GM19023 (cell line): ENCODE measurements at regions not wholly inside any gene's neighbourhood (a gene's known extent, or its start where the extent isn't known, plus 50 kb on each side); places are given as distances from the start of the nearest gene placed in this dataset.
"Not testable (repeated sequence)": the region's sequence is repeated elsewhere in the genome, so short reads cannot be mapped to it uniquely, and the experiment has no call there.

Experiments used
- ATAC-seq: cut with Tn5 transposase; IDR thresholded peaks from one replicate; pipeline ENCODE4 v1.9.1; 2021; ENCODE audit warnings: mild to moderate bottlenecking, moderate library complexity; ENCODE audit not compliant: unreplicated experiment

GRCh38 chr9:62655705-62656104, 1465.9 kb downstream of the SPATA31A7 start:
- ATAC-seq = not testable (repeated sequence)

GRCh38 chr9:62662733-62663507, 1473.1 kb downstream of the SPATA31A7 start:
- not testable (repeated sequence) for ATAC-seq

DNA sequence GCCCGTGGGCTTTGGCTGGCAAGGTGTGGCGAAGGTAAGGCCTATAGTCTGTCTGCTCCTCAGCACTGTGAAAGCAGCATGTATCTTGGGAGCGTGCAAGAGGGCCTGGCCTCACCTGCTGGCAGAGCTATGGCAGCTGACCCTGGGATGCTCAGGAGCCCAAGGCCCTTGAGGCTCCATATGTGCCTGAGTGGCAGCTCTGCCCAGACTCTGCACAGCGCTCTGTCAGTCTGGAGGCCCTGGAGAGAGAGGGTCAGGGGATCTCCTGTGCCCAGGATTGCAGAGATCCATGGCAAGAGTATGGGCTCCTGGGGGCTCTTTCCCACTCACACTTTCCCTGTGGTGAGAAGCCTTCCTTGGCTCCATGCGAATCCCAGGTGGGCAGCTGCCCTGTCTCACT, 1473.7 kb downstream of the SPATA31A7 start:
- ATAC-seq = not testable (repeated sequence)

DNA sequence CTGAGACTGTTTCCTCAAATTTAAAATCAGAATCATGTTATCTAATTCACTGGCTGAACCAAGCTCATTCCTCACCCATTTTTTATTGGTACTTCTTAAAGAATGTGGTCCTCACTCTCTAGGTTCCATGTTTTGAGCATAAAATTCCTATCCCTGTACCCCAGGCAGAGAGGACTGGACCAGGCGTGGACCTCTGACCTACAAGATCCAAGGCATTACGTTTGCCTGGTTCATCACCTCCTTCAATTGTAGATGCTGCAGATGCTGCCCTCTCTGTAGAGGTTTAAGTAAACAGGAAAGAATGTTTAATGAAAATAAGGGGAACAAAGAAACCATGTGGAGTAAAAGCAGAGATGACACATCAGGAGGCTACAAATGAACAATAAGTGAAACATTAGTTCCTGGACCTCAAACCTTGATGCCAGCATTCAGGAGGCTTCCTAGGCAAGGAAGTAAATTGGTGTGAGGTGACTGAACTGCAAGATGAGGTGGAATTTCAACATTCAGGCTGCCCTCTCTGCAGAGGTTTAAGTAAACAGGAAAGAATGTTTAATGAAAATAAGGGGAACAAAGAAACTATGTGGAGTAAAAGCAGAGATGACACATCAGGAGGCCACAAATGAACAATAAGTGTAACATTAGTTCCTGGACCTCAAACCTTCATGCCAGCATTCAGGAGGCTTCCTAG, 1477.4 kb downstream of the SPATA31A7 start:
- ATAC-seq = not testable (repeated sequence)

DNA sequence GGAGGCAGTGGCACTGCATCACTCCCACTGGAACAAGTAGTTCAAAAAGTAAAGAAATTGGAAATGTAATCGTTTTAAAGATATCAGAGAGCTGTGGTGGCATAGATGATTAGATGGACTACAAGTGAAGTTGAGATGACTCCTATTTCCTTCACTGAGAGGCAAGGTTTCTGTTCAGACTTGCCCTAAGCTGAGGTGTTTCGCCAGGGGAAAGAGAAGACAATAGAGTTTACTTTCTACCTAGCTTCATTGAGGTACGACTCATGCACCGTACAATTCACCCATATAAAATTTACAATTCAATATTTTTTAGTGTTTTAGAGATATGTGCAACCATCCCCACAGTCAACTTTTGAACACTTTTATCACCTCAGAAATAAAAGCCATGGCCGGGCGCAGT, 1487.2 kb downstream of the SPATA31A7 start:
- not testable (repeated sequence) for ATAC-seq

DNA sequence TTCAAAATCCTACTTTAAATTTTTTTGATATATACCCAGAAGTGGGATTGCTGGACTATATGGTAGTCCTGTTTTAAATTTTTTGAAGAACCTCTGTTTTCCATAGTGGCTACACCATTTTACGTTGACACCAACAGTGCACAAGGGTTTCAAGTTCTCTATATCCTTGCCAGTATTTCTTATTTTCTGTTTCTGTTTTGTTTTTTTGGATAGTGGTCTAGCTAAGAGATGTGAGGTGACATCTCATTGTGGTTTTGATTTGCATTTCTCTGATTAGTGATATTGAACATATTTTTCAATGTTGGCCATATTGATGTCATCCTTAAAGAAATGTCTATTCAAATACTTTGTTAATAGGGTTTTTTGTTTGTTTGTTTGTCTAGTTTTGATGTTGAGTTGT, 1488.5 kb downstream of the SPATA31A7 start:
- ATAC-seq = not testable (repeated sequence)

GRCh38 chr9:62679020-62679419, 1489.2 kb downstream of the SPATA31A7 start:
- not testable (repeated sequence) for ATAC-seq

DNA sequence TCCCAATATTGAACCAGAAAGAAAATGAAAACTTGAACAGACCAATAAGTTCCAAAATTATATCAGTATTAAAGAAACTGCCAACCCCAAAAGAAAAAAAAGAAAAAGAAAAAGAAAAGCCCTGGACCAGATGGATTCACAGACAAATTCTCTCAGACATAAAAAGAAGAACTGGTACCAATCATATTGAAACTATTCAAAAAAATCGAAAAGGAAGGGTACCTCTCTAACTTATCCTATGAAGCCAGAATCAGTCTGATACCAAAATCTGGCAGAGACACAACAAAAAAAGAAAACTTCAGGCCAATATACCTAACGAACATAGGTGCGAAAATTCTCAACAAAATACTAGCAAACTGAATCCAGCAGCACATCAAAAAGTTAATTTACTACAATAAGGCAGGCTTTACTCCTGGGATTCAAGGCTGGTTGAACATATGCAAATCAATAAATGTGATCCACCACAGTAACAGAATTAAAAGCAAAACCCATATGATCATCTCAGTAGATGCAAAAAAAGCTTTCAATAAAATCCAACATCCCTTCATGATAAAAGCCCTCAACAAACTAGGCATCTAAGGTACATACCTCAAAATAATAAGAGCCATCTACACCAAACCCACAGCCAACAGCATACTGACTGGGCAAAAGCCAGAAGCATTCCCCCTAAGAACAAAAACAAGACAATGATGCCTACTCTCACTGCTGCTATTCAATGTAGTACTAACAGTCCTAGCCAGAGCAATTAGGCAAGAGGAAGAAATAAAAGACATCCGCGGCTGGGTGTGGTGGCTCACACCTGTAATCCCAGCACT, 1495.2 kb downstream of the SPATA31A7 start:
- peak; percentile 64 for ATAC-seq

DNA sequence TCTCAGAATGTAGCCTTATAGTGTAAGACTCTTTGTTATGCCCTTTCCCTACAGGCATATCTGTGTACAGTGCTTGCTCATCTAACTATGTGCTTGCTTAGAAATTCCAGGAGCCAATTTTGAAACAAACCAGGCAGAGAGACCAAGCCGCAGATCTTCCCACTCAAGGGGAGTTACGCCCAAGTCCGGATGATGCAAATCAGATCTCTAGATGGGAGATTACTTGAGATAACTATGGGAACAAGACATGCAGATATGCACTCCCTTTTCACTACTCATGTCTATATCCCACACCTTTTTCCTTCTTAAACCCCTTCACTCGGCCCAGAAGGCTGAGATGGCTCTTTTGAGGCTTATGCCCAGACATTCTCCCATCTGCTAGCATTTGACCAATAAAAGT, 1496.5 kb downstream of the SPATA31A7 start:
- not testable (repeated sequence) for ATAC-seq

- ATAC-seq = not testable (repeated sequence)
These were observed 1503.2 kb downstream of the SPATA31A7 start for GRCh38 chr9:62693019-62693418.

- ATAC-seq = not testable (repeated sequence)
These were observed 1521.5 kb downstream of the SPATA31A7 start for GRCh38 chr9:62711317-62711716.

DNA sequence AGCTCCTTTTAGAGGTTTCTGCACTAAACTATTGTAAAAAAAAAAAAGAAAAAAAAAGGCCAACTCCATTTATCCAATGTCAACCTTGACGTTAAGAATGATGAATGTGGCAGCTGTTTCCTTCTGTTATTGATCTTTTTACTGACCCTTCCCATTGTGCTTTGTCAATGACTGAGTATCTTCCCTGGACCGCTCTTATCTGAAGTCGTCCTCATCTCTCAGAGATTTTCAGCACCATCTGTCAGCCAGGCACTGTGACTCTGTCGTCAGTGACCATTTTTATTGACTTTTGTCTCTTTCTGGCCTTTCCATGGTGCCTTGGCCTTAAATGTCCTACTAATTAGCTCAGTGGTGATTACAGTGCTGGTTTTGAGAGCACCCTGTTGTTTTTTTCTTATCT, 1535.7 kb downstream of the SPATA31A7 start:
- not testable (repeated sequence) for ATAC-seq

DNA sequence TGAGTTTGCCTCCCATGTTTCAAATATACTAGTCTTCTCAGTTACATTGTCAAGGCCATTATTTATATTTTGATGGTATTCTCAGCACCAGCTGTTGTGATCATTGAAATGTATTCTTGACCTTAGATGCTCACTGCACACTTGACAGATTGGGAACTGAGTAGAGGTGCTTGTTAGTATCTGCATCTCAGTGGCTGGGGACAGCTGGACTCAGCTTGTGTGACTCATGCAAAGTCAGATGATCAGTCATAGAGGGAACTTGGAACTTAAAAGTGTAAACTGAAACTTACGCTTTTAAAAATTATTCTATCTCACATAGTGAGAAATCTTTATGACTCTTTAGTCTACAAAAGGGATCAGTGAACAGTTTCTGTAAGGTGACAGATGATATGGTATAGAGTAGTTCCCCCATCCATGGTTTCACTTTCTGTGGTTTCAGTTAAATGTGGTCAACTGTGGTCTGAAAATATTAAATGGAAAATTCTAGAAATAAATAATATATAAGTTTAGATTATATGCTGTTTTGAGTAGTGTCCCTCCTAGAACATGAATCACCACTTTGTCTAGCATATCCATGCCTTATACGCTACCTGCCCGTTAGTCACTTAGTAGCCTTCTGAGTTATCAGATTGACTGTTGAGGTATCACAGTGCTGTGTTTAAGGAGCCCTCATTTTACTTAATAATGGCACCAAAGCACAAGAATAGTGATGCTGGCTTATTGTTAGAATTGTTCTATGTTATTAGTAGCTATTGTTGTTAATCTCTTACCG, 1540.6 kb downstream of the SPATA31A7 start:
- peak; percentile 97 for ATAC-seq

DNA sequence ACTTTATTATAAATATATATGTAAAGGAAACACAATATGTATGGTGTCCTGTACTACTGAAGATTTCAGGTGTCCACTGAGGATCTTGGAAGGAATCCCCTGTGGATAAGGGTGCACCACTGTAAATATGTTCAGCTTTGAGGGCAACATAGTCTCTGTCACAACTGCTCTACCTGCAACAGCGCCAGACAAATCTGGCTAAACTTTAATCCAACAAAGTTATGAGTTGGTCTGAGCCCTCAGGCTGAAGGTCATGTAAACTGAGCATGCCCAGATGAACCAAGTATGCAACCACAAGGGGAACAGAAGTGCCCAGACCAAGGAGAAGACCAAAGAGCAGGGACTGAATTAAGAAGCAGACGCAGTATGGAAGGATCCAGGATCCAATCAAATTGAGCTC, 1541.2 kb downstream of the SPATA31A7 start:
- not testable (repeated sequence) for ATAC-seq

- ATAC-seq = not testable (repeated sequence)
These were observed 1547.3 kb downstream of the SPATA31A7 start for GRCh38 chr9:62737004-62737606.

- ATAC-seq = not testable (repeated sequence)
These were observed 1548.1 kb downstream of the SPATA31A7 start for GRCh38 chr9:62737915-62738314.

DNA sequence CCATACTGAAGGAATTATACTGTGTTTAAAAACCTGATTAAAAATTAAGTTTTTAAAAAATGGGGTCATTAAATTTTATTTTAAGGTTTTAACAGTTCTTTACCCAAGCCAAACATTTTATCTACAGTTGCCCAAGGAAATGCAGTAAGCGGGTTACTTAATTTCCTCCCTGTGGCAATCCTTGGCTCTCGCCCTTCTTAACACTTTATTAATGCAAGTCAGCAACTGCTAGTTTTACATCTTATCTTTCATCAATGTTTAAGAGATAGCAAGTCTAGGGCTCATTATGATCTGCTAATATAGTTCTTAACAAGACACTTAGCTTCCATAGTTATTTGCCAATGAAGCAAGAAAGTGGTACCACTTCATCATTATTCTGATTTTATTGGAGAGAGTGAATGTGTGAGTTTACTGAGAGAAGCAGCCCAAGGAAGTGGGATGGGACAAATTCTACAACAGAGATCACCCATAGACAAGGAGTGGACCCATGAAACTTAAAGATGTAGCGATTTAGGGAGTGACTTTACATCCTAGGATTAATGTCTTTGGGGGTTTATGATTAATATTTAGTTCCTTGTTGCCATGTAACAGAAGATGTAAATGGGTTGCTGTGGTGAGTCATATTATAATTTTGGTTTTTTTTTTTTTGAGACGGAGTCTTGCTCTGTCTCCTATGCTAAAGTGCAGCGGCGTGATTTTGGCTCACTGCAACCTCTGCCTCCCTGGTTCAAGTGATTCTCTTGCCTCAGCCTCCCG, 1556.1 kb downstream of the SPATA31A7 start:
- ATAC-seq = not testable (repeated sequence)
